Activated CD4-positive, alpha-beta T cell treated with anti-CD3 and anti-CD28 coated beads, Interleukin-2, Interleukin-6, amounts not matched to agents 100 ng/mL and 50 ng/mL, durations not matched to agents 16 hours and 8 hours (primary cell): ENCODE measurements at regions not wholly inside any gene's neighbourhood (a gene's known extent, or its start where the extent isn't known, plus 50 kb on each side); places are given as distances from the start of the nearest gene placed in this dataset.

ENCODE experiments used
- DNase-seq: peaks from one replicate; pipeline ENCODE4 v3.0.0-alpha.2; 2020

GRCh38 chr3:177306252-177306651, 109.0 kb upstream of the TBL1XR1 start:
- no peak for DNase-seq

- no peak for DNase-seq
Observed at GRCh38 chr3:177307391-177307790, 110.1 kb upstream of the TBL1XR1 start.

GRCh38 chr3:177307826-177308225, 110.5 kb upstream of the TBL1XR1 start:
- DNase-seq = no peak

GRCh38 chr3:177308286-177308685, 111.0 kb upstream of the TBL1XR1 start:
- DNase-seq = no peak

GRCh38 chr3:177308911-177309310, 111.6 kb upstream of the TBL1XR1 start:
- no peak for DNase-seq

- no peak for DNase-seq
Observed at GRCh38 chr3:177312491-177312890, 115.2 kb upstream of the TBL1XR1 start.

GRCh38 chr3:177314897-177315296, 117.6 kb upstream of the TBL1XR1 start:
- peak; percentile 43 for DNase-seq

GRCh38 chr3:177317247-177317646, 120.0 kb upstream of the TBL1XR1 start:
- no peak for DNase-seq

GRCh38 chr3:177318559-177318958, 121.3 kb upstream of the TBL1XR1 start:
- DNase-seq = no peak

GRCh38 chr3:177320765-177321247, 123.5 kb upstream of the TBL1XR1 start:
- no peak for DNase-seq

GRCh38 chr3:177321819-177322218, 124.5 kb upstream of the TBL1XR1 start:
- DNase-seq = no peak

GRCh38 chr3:177322881-177323280, 125.6 kb upstream of the TBL1XR1 start:
- no peak for DNase-seq

- no peak for DNase-seq
Observed at GRCh38 chr3:177329854-177330253, 132.6 kb upstream of the TBL1XR1 start.

- DNase-seq = no peak
Observed at GRCh38 chr3:177330779-177331178, 133.5 kb upstream of the TBL1XR1 start.

- no peak for DNase-seq
Observed at GRCh38 chr3:177331203-177331835, 134.0 kb upstream of the TBL1XR1 start.

GRCh38 chr3:177332955-177333354, 135.7 kb upstream of the TBL1XR1 start:
- no peak for DNase-seq

- no peak for DNase-seq
Observed at GRCh38 chr3:177333533-177334520, 136.5 kb upstream of the TBL1XR1 start.

GRCh38 chr3:177334803-177335202, 137.5 kb upstream of the TBL1XR1 start:
- DNase-seq = no peak

GRCh38 chr3:177335728-177336127, 138.4 kb upstream of the TBL1XR1 start:
- DNase-seq = no peak

GRCh38 chr3:177336873-177337450, 139.7 kb upstream of the TBL1XR1 start:
- no peak for DNase-seq

- peak; percentile 91 for DNase-seq
Observed at GRCh38 chr3:177337541-177338331, 140.5 kb upstream of the TBL1XR1 start.

GRCh38 chr3:177338697-177339219, 141.5 kb upstream of the TBL1XR1 start:
- no peak for DNase-seq
